ENCODE measurements at regions not wholly inside any gene's neighbourhood (a gene's known extent, or its start where the extent isn't known, plus 50 kb on each side); places are given as distances from the start of the nearest gene placed in this dataset.

DNA sequence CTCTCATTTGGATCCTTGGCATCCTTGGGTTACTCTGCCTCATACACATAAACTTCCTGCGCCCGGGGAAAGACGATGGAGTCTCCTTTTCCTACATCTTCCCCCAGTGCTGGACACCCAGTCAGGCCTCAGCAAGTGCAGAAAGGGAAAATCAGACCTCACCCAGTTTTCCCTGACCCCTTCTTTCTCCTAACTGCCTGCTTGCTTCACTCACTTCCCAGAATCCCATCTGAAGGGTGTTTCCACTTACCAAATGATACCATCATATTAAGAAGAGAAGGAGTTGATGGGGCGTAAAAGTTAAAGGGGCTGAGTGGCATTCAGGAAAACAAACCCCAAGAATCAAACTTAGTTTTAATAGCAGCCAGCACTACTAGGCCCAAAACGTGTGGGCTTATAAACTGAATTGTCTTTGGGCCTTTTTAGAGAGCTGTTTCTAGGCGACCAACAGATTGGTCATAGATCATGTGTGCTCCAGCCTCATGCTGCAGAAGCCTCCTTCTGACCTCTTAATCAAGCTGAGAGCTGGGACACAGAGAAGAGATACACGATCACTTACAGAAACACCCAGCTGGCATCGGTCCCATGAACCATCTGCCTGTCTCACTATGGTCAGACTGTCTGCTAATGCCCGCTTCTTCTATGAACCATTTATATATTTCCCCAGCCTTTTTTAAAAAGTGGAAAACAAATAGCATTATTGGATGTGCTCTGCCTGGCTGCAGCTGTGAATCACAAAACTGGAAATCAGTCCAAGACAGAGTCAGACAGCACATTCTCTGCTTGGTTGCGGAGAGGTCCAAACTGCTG, 165.7 kb upstream of the SLC14A2 start:
- TF ChIP-seq, protein P1, sequence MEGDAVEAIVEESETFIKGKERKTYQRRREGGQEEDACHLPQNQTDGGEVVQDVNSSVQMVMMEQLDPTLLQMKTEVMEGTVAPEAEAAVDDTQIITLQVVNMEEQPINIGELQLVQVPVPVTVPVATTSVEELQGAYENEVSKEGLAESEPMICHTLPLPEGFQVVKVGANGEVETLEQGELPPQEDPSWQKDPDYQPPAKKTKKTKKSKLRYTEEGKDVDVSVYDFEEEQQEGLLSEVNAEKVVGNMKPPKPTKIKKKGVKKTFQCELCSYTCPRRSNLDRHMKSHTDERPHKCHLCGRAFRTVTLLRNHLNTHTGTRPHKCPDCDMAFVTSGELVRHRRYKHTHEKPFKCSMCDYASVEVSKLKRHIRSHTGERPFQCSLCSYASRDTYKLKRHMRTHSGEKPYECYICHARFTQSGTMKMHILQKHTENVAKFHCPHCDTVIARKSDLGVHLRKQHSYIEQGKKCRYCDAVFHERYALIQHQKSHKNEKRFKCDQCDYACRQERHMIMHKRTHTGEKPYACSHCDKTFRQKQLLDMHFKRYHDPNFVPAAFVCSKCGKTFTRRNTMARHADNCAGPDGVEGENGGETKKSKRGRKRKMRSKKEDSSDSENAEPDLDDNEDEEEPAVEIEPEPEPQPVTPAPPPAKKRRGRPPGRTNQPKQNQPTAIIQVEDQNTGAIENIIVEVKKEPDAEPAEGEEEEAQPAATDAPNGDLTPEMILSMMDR (IDR thresholded peaks at IDR 0.05) = no peak
- TF ChIP-seq POLR2A (IDR thresholded peaks at IDR 0.05) = no peak
- peak in 1 of 3 donors; percentile 18 for TF ChIP-seq POLR2AphosphoS5 (IDR thresholded peaks at IDR 0.05)
- TF ChIP-seq EP300 (IDR thresholded peaks at IDR 0.05; ENCODE audit: low read depth) = no peak

Measured in transverse colon (tissue), 4 donors.